GM23248 (cell line): ENCODE measurements at regions not wholly inside any gene's neighbourhood (a gene's known extent, or its start where the extent isn't known, plus 50 kb on each side); places are given as distances from the start of the nearest gene placed in this dataset.

Experiments
- EZH2 ChIP-seq: fragments of 200-600 bp; sonication (generic); IDR thresholded peaks from 2 replicates; pipeline ENCODE4 v1.6.1; 2018; ENCODE audit warnings: antibody characterized with exemption, mild to moderate bottlenecking; ENCODE audit not compliant: insufficient read depth, poor library complexity, severe bottlenecking
- EZH2phosphoT487 ChIP-seq: fragments of 200-600 bp; sonication (generic); IDR thresholded peaks from 2 replicates; pipeline ENCODE4 v1.6.1; 2018; ENCODE audit warnings: antibody characterized with exemption, moderate library complexity, mild to moderate bottlenecking, low read depth; ENCODE audit not compliant: insufficient read depth

DNA sequence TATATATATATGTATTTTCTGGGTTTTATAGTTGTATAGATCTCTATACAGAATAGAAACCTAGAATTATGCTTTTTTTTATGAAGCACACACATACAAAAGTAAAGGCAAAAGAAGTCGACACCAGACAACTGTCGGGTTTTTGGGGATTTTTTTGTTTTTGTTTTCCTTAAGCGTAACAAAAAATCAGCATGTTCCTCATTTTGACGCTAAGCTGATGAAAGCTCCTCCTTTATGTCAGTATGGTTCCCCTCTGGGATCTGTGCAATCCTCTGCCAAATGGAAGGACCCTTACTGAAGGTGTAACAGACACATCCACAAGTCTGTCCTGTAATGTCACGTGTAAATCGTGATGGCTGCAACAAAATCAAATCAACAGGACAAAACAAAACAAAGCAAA is 226.2 kb downstream of the RHOU start:
- TF ChIP-seq EZH2phosphoT487 (no peak), EZH2 (no peak)
